K562 (cell line): ENCODE measurements at regions not wholly inside any gene's neighbourhood (a gene's known extent, or its start where the extent isn't known, plus 50 kb on each side); places are given as distances from the start of the nearest gene placed in this dataset.

Source experiments
- ATF3 ChIP-seq, 2 experiments: fragments of 450-650 bp in 1 of 2; sonication (generic) in 1 of 2; formaldehyde crosslinking in 1 of 2; IDR thresholded peaks in 1 of 2; conservative IDR thresholded peaks in 1 of 2; 2 replicates each; pipeline versions ENCODE4 v1.6.1 to v1.8.1; 2016 to 2023; ENCODE audit warnings: mild to moderate bottlenecking in 2 of 2, moderate library complexity in 2 of 2, inconsistent platforms in 1 of 2, missing genetic modification reagents in 1 of 2
- CTCF ChIP-seq, 3 experiments: IDR thresholded peaks in 2 of 3; conservative IDR thresholded peaks in 1 of 3; 2 replicates each; pipeline ENCODE4 v1.5.1; 2011 to 2012; ENCODE audit warnings: low read length in 3 of 3, mild to moderate bottlenecking in 3 of 3, control low read depth in 2 of 3, improper control_type of control experiment in 1 of 3, inconsistent platforms in 1 of 3, low read depth in 1 of 3, mixed read lengths in 1 of 3, moderate library complexity in 1 of 3; ENCODE audit not compliant: insufficient read depth in 2 of 3
- ELF1 ChIP-seq: fragments of 200-800 bp; sonication (Bioruptor generic); IDR thresholded peaks from 2 replicates; pipeline ENCODE4 v1.6.1; 2016; ENCODE audit warnings: missing genetic modification characterization, missing compliant biosample characterization
- MCM5 ChIP-seq: fragments of 450-650 bp; IDR thresholded peaks from 2 replicates; pipeline ENCODE4 v1.6.1; 2016; ENCODE audit warnings: low read depth
- MED1 ChIP-seq: sonication (generic); formaldehyde crosslinking; IDR thresholded peaks from 2 replicates; pipeline ENCODE4 v1.8.1; 2023; ENCODE audit warnings: missing genetic modification reagents, borderline replicate concordance
- POLR3G ChIP-seq: IDR thresholded peaks from 2 replicates; pipeline ENCODE4 v1.6.1; 2011; ENCODE audit not compliant: insufficient read length, insufficient replicate concordance; ENCODE audit errors: extremely low read depth
- PPARD ChIP-seq: fragments of 250-450 bp; sonication (Bioruptor Pico); IDR thresholded peaks from 2 replicates; pipeline ENCODE4 v1.8.0; 2022; ENCODE audit warnings: inconsistent platforms, mild to moderate bottlenecking, moderate library complexity
- REST ChIP-seq, 2 experiments: fragments of 450-650 bp; formaldehyde crosslinking in 1 of 2; IDR thresholded peaks; 2 replicates each; pipeline versions ENCODE4 v1.4.0 to v1.6.1; 2014 to 2020; ENCODE audit warnings: mild to moderate bottlenecking in 2 of 2, borderline replicate concordance in 1 of 2, low read depth in 1 of 2
- SMAD2 ChIP-seq: fragments of 150-350 bp; IDR thresholded peaks from 2 replicates; pipeline ENCODE4 v1.6.1; 2014; ENCODE audit warnings: low read depth, mild to moderate bottlenecking, low read length
- SMC3 ChIP-seq: conservative IDR thresholded peaks from 2 replicates; pipeline ENCODE4 v1.6.1; 2011; ENCODE audit warnings: low read depth, low read length, improper control_type of control experiment; ENCODE audit not compliant: insufficient read depth
- THRAP3 ChIP-seq: fragments of 450-650 bp; IDR thresholded peaks from 2 replicates; pipeline ENCODE4 v1.6.1; 2016; ENCODE audit warnings: mild to moderate bottlenecking, inconsistent platforms, borderline replicate concordance
- ZFPM2 ChIP-seq: fragments of 250-450 bp; sonication (Bioruptor Pico); IDR thresholded peaks from 2 replicates; pipeline ENCODE4 v1.5.1; 2022; ENCODE audit warnings: mild to moderate bottlenecking
- ZNF277 ChIP-seq: fragments of 250-450 bp; sonication (Bioruptor Pico); IDR thresholded peaks from 2 replicates; pipeline ENCODE4 v1.8.0; 2022; ENCODE audit warnings: inconsistent platforms, mild to moderate bottlenecking, moderate library complexity, borderline replicate concordance
- ZZZ3 ChIP-seq: fragments of 450-650 bp; IDR thresholded peaks from 2 replicates; pipeline ENCODE4 v1.6.1; 2016; ENCODE audit warnings: antibody characterized with exemption, mild to moderate bottlenecking, moderate library complexity

- TF ChIP-seq ATF3 (IDR thresholded peaks at IDR 0.05) (no peak), ATF3 (CRISPR knock-in tag; conservative IDR thresholded peaks at IDR 0.05) (no peak), MCM5 (no peak), PPARD (CRISPR knock-in tag) (no peak), ZFPM2 (CRISPR knock-in tag) (no peak), POLR3G (no peak), MED1 (CRISPR knock-in tag) (no peak), SMC3 (0 out of 2 replicates have a peak, but pooled peaks have one; percentile 41), CTCF (IDR thresholded peaks at IDR 0.05 in 2 of 3, conservative IDR thresholded peaks at IDR 0.05 in 1 of 3; ENCODE audit: insufficient read depth in 2 of 3, low read depth in 1 of 3, low read length in 3 of 3) (peak; percentile 51 to 66 (median 51)), REST (IDR thresholded peaks at IDR 0.05; ENCODE audit: borderline replicate concordance) (peak; percentile 62; the same call in 1 of the 2 replicates), REST (CRISPR knock-in tag; IDR thresholded peaks at IDR 0.05; ENCODE audit: low read depth) (no peak), ZZZ3 (no peak), ZNF277 (CRISPR knock-in tag) (no peak), ELF1 (tag) (no peak), SMAD2 (no peak), THRAP3 (no peak)
These were observed 98.1 kb downstream of the HNRNPD start (continued) for GRCh38 chr4:82275431-82276331.
